Loucy (cell line): ENCODE measurements at regions not wholly inside any gene's neighbourhood (a gene's known extent, or its start where the extent isn't known, plus 50 kb on each side); places are given as distances from the start of the nearest gene placed in this dataset.

Source experiments
- EZH2phosphoT487 ChIP-seq: fragments of 200-600 bp; IDR thresholded peaks from 2 replicates; pipeline ENCODE4 v1.6.1; 2018; ENCODE audit warnings: antibody characterized with exemption, mild to moderate bottlenecking, moderate library complexity, borderline replicate concordance
- TF ChIP-seq, protein P1 (sequence below): fragments of 200-600 bp; sonication (generic); conservative IDR thresholded peaks from 2 replicates; pipeline ENCODE4 v1.5.1; 2014; ENCODE audit warnings: mild to moderate bottlenecking, antibody characterized with exemption, low read length

DNA sequence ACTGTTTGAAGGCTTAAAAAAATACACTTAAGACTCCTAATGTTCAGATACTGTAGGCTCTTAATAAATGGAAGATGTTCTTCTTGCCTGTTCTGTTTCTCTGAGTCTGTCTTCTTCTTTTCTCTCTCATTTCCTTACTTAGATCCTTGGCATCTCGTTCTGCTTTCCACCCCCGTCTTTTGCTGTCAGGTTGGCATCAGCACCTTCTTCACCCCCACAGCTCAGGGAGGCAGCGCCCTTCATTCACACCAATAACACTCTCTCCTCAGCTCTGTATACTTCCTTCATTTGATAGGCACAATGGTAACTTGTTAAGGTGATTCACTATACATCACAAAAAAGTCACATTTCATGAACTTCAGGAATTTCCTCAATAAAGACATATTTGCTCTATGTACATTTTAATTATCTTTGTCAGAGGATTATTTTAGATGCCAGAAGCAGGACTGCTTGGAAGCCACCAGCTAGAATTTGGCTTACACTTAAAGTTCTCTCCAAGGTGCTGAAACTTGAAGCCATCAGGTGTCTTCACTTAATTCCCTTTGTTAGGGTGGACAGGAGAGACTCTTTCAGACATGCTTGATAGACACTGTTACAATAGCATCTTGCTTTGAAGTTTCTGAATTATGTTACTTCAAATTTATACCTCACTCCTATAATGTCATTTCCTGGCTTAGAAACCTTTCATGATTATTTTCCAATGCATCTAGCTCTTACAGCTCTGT lies 670.1 kb upstream of the C16orf82 start:
- TF ChIP-seq, protein P1, sequence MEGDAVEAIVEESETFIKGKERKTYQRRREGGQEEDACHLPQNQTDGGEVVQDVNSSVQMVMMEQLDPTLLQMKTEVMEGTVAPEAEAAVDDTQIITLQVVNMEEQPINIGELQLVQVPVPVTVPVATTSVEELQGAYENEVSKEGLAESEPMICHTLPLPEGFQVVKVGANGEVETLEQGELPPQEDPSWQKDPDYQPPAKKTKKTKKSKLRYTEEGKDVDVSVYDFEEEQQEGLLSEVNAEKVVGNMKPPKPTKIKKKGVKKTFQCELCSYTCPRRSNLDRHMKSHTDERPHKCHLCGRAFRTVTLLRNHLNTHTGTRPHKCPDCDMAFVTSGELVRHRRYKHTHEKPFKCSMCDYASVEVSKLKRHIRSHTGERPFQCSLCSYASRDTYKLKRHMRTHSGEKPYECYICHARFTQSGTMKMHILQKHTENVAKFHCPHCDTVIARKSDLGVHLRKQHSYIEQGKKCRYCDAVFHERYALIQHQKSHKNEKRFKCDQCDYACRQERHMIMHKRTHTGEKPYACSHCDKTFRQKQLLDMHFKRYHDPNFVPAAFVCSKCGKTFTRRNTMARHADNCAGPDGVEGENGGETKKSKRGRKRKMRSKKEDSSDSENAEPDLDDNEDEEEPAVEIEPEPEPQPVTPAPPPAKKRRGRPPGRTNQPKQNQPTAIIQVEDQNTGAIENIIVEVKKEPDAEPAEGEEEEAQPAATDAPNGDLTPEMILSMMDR, result no peak
- no peak for TF ChIP-seq EZH2phosphoT487
